Activated naive CD4-positive, alpha-beta T cell treated with Interleukin-2 at 50 U/mL for 16 hours (primary cell): ENCODE measurements at regions not wholly inside any gene's neighbourhood (a gene's known extent, or its start where the extent isn't known, plus 50 kb on each side); places are given as distances from the start of the nearest gene placed in this dataset.
"Not testable (repeated sequence)": the region's sequence is repeated elsewhere in the genome, so short reads cannot be mapped to it uniquely, and the experiment has no call there.

Source experiments
- DNase-seq: peaks from one replicate; pipeline ENCODE4 v3.0.0-alpha.2; 2020

GRCh38 chr10:64523065-64523759 is 1002.0 kb downstream of the REEP3 start:
- DNase-seq = no peak

- DNase-seq = no peak
These were observed 1007.2 kb downstream of the REEP3 start for GRCh38 chr10:64528294-64529002.

GRCh38 chr10:64529003-64529350 is 1007.8 kb downstream of the REEP3 start:
- DNase-seq = no peak

- no peak for DNase-seq
These were observed 1013.4 kb downstream of the REEP3 start for GRCh38 chr10:64534616-64535015.

GRCh38 chr10:64535131-64535867 is 1014.1 kb downstream of the REEP3 start:
- no peak for DNase-seq

GRCh38 chr10:64537112-64537511 is 1015.9 kb downstream of the REEP3 start:
- no peak for DNase-seq

- DNase-seq = no peak
These were observed 1016.7 kb downstream of the REEP3 start for GRCh38 chr10:64537928-64538327.

GRCh38 chr10:64546073-64546472 is 1024.9 kb downstream of the REEP3 start:
- DNase-seq = no peak

- no peak for DNase-seq
These were observed 1026.0 kb downstream of the REEP3 start for GRCh38 chr10:64547168-64547567.

GRCh38 chr10:64555666-64556065 is 1034.5 kb downstream of the REEP3 start:
- DNase-seq = no peak

GRCh38 chr10:64558094-64558835 is 1037.1 kb downstream of the REEP3 start:
- DNase-seq = no peak

- no peak for DNase-seq
These were observed 1049.9 kb downstream of the REEP3 start for GRCh38 chr10:64571056-64571455.

- DNase-seq = no peak
These were observed 1052.6 kb downstream of the REEP3 start for GRCh38 chr10:64573623-64574325.

GRCh38 chr10:64574371-64574770 is 1053.2 kb downstream of the REEP3 start:
- no peak for DNase-seq

GRCh38 chr10:64576497-64576896 is 1055.3 kb downstream of the REEP3 start:
- no peak for DNase-seq

GRCh38 chr10:64578757-64579156 is 1057.6 kb downstream of the REEP3 start:
- DNase-seq = not testable (repeated sequence)

- no peak for DNase-seq
These were observed 1065.8 kb downstream of the REEP3 start for GRCh38 chr10:64586934-64587503.

GRCh38 chr10:64594072-64594471 is 1072.9 kb downstream of the REEP3 start:
- no peak for DNase-seq

- DNase-seq = no peak
These were observed 1077.4 kb downstream of the REEP3 start for GRCh38 chr10:64598600-64598999.

- no peak for DNase-seq
These were observed 1080.1 kb downstream of the REEP3 start for GRCh38 chr10:64601298-64601697.

- no peak for DNase-seq
These were observed 1095.9 kb downstream of the REEP3 start for GRCh38 chr10:64617085-64617484.

- DNase-seq = no peak
These were observed 1097.9 kb downstream of the REEP3 start for GRCh38 chr10:64619102-64619501.
